ENCODE measurements at regions not wholly inside any gene's neighbourhood (a gene's known extent, or its start where the extent isn't known, plus 50 kb on each side); places are given as distances from the start of the nearest gene placed in this dataset.
"Not testable (repeated sequence)": the region's sequence is repeated elsewhere in the genome, so short reads cannot be mapped to it uniquely, and the experiment has no call there.

DNA sequence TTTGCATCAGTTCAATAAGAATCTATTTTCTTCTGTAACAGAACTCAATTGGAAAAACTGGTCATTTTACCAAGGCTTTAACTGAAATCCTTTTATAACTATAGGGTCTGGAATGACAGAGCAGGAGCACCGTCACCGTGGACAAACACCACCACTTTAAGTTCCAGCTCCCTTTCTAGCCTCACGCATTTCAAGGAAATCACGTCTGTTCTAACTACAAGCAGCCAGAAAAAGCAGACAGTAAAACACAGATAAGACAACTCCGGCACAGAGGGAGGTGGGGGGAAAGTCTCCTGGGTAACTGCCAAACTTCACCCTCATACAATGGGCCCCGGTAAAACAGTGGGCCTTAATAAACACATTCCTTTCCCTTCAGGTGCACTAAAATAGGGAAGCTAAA, 952.6 kb downstream of the STIM2 start:
- WGBS (ENCODE audit: low lambda C conversion rate): 20% methylated on average over 6 of the region's 6 CpGs
- H3K4me3 ChIP-seq (ENCODE audit: low read depth in 2 of 2, low read length in 1 of 2); H3K36me3 ChIP-seq (replicated peaks in 1 of 2; ENCODE audit: control insufficient read depth in 1 of 2, insufficient read depth in 2 of 2, low read length in 1 of 2); H3F3A ChIP-seq (replicated peaks; ENCODE audit: insufficient read depth); H3K9ac ChIP-seq; POLR2A ChIA-PET; H3K79me2 ChIP-seq (ENCODE audit: insufficient read depth); DNase-seq; CTCF ChIA-PET; H4K20me1 ChIP-seq (ENCODE audit: insufficient read depth); H3K27ac ChIP-seq (ENCODE audit: low read depth in 2 of 2, low read length in 1 of 2); H3K4me1 ChIP-seq (ENCODE audit: control insufficient read depth in 1 of 2, insufficient read depth in 2 of 2, low read depth in 1 of 2, low read length in 1 of 2); H3K9me3 ChIP-seq; H3K4me2 ChIP-seq; H3K9me2 ChIP-seq; H2AFZ ChIP-seq (ENCODE audit: low read depth); H3K27me3 ChIP-seq (ENCODE audit: insufficient read depth): not testable (repeated sequence)

- H3K9ac ChIP-seq; H2AFZ ChIP-seq (ENCODE audit: low read depth); H3K4me2 ChIP-seq; H3K9me3 ChIP-seq; H3K27ac ChIP-seq (ENCODE audit: low read depth in 2 of 2, low read length in 1 of 2); H3K4me3 ChIP-seq (ENCODE audit: low read depth in 2 of 2, low read length in 1 of 2); H4K20me1 ChIP-seq (ENCODE audit: insufficient read depth); POLR2A ChIA-PET; H3F3A ChIP-seq (replicated peaks; ENCODE audit: insufficient read depth); H3K9me2 ChIP-seq; CTCF ChIA-PET; H3K36me3 ChIP-seq (replicated peaks in 1 of 2; ENCODE audit: control insufficient read depth in 1 of 2, insufficient read depth in 2 of 2, low read length in 1 of 2); H3K27me3 ChIP-seq (ENCODE audit: insufficient read depth); H3K4me1 ChIP-seq (ENCODE audit: control insufficient read depth in 1 of 2, insufficient read depth in 2 of 2, low read depth in 1 of 2, low read length in 1 of 2); DNase-seq; H3K79me2 ChIP-seq (ENCODE audit: insufficient read depth): not testable (repeated sequence)
- WGBS (ENCODE audit: low lambda C conversion rate): 44% methylated on average over 18 of the region's 18 CpGs
These were observed 953.2 kb downstream of the STIM2 start for GRCh38 chr4:27813699-27814425.

- DNase-seq: no peak
- ChIA-PET POLR2A (no interaction called here), CTCF (no interaction called here)
- no peaks in the 10 kb centered on the region for H3K36me3 ChIP-seq (replicated peaks in 1 of 2; ENCODE audit: control insufficient read depth in 1 of 2, insufficient read depth in 2 of 2, low read length in 1 of 2)
- no peaks in the 10 kb centered on the region for H3K79me2 ChIP-seq (ENCODE audit: insufficient read depth)
- H2AFZ ChIP-seq (ENCODE audit: low read depth): no peak overlapping the region
- TF ChIP-seq GABPA (IDR thresholded peaks at IDR 0.05; ENCODE audit: low read depth) (no peak), TAF1 (IDR thresholded peaks at IDR 0.05; ENCODE audit: borderline replicate concordance, low read depth, low read length) (no peak), RAD21 (IDR thresholded peaks at IDR 0.05; ENCODE audit: low read length) (no peak), JUND (IDR thresholded peaks at IDR 0.05) (no peak), REST (IDR thresholded peaks at IDR 0.05; ENCODE audit: low read depth, low read length) (no peak), EP300 (IDR thresholded peaks at IDR 0.05; ENCODE audit: borderline replicate concordance in 1 of 2, low read depth in 1 of 2, low read length in 1 of 2) (no peak), FOSL2 (IDR thresholded peaks at IDR 0.05; ENCODE audit: borderline replicate concordance, low read depth) (no peak), FOXJ3 (CRISPR knock-in tag; IDR thresholded peaks at IDR 0.05) (no peak), IRF3 (IDR thresholded peaks at IDR 0.05; ENCODE audit: low read depth, low read length) (no peak), CHD2 (IDR thresholded peaks at IDR 0.05; ENCODE audit: low read length, partially characterized antibody) (no peak), USF1 (IDR thresholded peaks at IDR 0.05; ENCODE audit: borderline replicate concordance, low read depth) (no peak), RXRA (IDR thresholded peaks at IDR 0.05; ENCODE audit: borderline replicate concordance, low read depth) (no peak), RFX5 (IDR thresholded peaks at IDR 0.05; ENCODE audit: low read length) (no peak)
- TF ChIP-seq, protein P1, sequence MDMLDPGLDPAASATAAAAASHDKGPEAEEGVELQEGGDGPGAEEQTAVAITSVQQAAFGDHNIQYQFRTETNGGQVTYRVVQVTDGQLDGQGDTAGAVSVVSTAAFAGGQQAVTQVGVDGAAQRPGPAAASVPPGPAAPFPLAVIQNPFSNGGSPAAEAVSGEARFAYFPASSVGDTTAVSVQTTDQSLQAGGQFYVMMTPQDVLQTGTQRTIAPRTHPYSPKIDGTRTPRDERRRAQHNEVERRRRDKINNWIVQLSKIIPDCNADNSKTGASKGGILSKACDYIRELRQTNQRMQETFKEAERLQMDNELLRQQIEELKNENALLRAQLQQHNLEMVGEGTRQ (IDR thresholded peaks at IDR 0.05; ENCODE audit: borderline replicate concordance, low read depth, low read length): no peak
- no peaks in the 10 kb centered on the region for H3K27me3 ChIP-seq (ENCODE audit: insufficient read depth)
- H3K9me3 ChIP-seq: no peaks in the 10 kb centered on the region; the same call in 1 of the 2 replicates
- no peaks in the 10 kb centered on the region for H3K4me1 ChIP-seq (ENCODE audit: control insufficient read depth in 1 of 2, insufficient read depth in 2 of 2, low read depth in 1 of 2, low read length in 1 of 2)
- WGBS (ENCODE audit: low lambda C conversion rate): 2% methylated on average over 2 of the region's 2 CpGs
- no peak overlapping the region for H3K4me3 ChIP-seq (ENCODE audit: low read depth in 2 of 2, low read length in 1 of 2)
- no peak overlapping the region for H3K9ac ChIP-seq
- H3K4me2 ChIP-seq: no peak overlapping the region
- no peaks in the 10 kb centered on the region for H3K9me2 ChIP-seq
- H3K27ac ChIP-seq (ENCODE audit: low read depth in 2 of 2, low read length in 1 of 2): no peak overlapping the region
- H3F3A ChIP-seq (replicated peaks; ENCODE audit: insufficient read depth): no peaks in the 10 kb centered on the region
- H4K20me1 ChIP-seq (ENCODE audit: insufficient read depth): no peaks in the 10 kb centered on the region
These were observed 958.6 kb downstream of the STIM2 start for GRCh38 chr4:27819246-27819645.

All from SK-N-SH (cell line).